ENCODE measurements at regions not wholly inside any gene's neighbourhood (a gene's known extent, or its start where the extent isn't known, plus 50 kb on each side); places are given as distances from the start of the nearest gene placed in this dataset.

GRCh38 chr1:198876371-198876871 is 237.6 kb downstream of the PTPRC start:
- Histone ChIP-seq H3K9ac (ENCODE audit: low read length) (no peak overlapping the region), H3K4me2 (ENCODE audit: low read length) (no peak overlapping the region), H3K9me2 (ENCODE audit: insufficient read depth, low read length) (no peaks in the 10 kb centered on the region), H3K9me3 (ENCODE audit: low read length) (peaks cover 3% of the 10 kb centered on the region), H3K4me3 (ENCODE audit: low read length) (no peak overlapping the region), H3F3A (ENCODE audit: insufficient read depth, low read length, poor library complexity, severe bottlenecking) (no peaks in the 10 kb centered on the region), H3K79me2 (replicated peaks; ENCODE audit: insufficient read depth, low read length) (no peaks in the 10 kb centered on the region), H3K27ac (ENCODE audit: low read length) (no peak overlapping the region), H2AFZ (ENCODE audit: low read depth, low read length) (no peak overlapping the region), H3K27me3 (ENCODE audit: insufficient read depth, low read depth, low read length) (no peaks in the 10 kb centered on the region), H3K36me3 (ENCODE audit: insufficient read depth, low read length) (no peaks in the 10 kb centered on the region), H4K20me1 (ENCODE audit: insufficient read depth) (no peaks in the 10 kb centered on the region)
- TF ChIP-seq REST (IDR thresholded peaks at IDR 0.05; ENCODE audit: borderline replicate concordance) (no peak), TAF1 (IDR thresholded peaks at IDR 0.05; ENCODE audit: low read depth) (no peak), EZH2 (IDR thresholded peaks at IDR 0.05; ENCODE audit: borderline replicate concordance, insufficient read depth, low read length, poor library complexity, severe bottlenecking) (no peak), RAD21 (conservative IDR thresholded peaks at IDR 0.05) (no peak), MXI1 (conservative IDR thresholded peaks at IDR 0.05; ENCODE audit: poor library complexity, severe bottlenecking) (no peak), EP300 (conservative IDR thresholded peaks at IDR 0.05; ENCODE audit: poor library complexity, severe bottlenecking) (no peak), CTCF (IDR thresholded peaks at IDR 0.05; ENCODE audit: poor library complexity, severe bottlenecking) (no peak), POLR2AphosphoS5 (IDR thresholded peaks at IDR 0.05) (no peak), SMC3 (conservative IDR thresholded peaks at IDR 0.05; ENCODE audit: poor library complexity) (no peak)

GRCh38 chr1:198878566-198878965 is 239.7 kb downstream of the PTPRC start:
- H3K9me2 ChIP-seq (ENCODE audit: insufficient read depth, low read length): no peaks in the 10 kb centered on the region
- H4K20me1 ChIP-seq (ENCODE audit: insufficient read depth): no peaks in the 10 kb centered on the region
- no peak overlapping the region for H3K9ac ChIP-seq (ENCODE audit: low read length)
- no peaks in the 10 kb centered on the region for H3K36me3 ChIP-seq (ENCODE audit: insufficient read depth, low read length)
- no peak overlapping the region for H2AFZ ChIP-seq (ENCODE audit: low read depth, low read length)
- H3K4me2 ChIP-seq (ENCODE audit: low read length): no peak overlapping the region
- H3K27me3 ChIP-seq (ENCODE audit: insufficient read depth, low read depth, low read length): no peaks in the 10 kb centered on the region
- peaks cover 3% of the 10 kb centered on the region for H3K9me3 ChIP-seq (ENCODE audit: low read length)
- H3K27ac ChIP-seq (ENCODE audit: low read length): no peak overlapping the region
- H3F3A ChIP-seq (ENCODE audit: insufficient read depth, low read length, poor library complexity, severe bottlenecking): no peaks in the 10 kb centered on the region
- no peak overlapping the region for H3K4me3 ChIP-seq (ENCODE audit: low read length)
- H3K79me2 ChIP-seq (replicated peaks; ENCODE audit: insufficient read depth, low read length): no peaks in the 10 kb centered on the region
- TF ChIP-seq EP300 (conservative IDR thresholded peaks at IDR 0.05; ENCODE audit: poor library complexity, severe bottlenecking) (no peak), MXI1 (conservative IDR thresholded peaks at IDR 0.05; ENCODE audit: poor library complexity, severe bottlenecking) (no peak), REST (IDR thresholded peaks at IDR 0.05; ENCODE audit: borderline replicate concordance) (no peak), CTCF (IDR thresholded peaks at IDR 0.05; ENCODE audit: poor library complexity, severe bottlenecking) (no peak), TAF1 (IDR thresholded peaks at IDR 0.05; ENCODE audit: low read depth) (no peak), POLR2AphosphoS5 (IDR thresholded peaks at IDR 0.05) (no peak), EZH2 (IDR thresholded peaks at IDR 0.05; ENCODE audit: borderline replicate concordance, insufficient read depth, low read length, poor library complexity, severe bottlenecking) (no peak), SMC3 (conservative IDR thresholded peaks at IDR 0.05; ENCODE audit: poor library complexity) (no peak), RAD21 (conservative IDR thresholded peaks at IDR 0.05) (no peak)

Measured in neural cell (in vitro differentiated cells).